Heart right ventricle (tissue), 16 donors: ENCODE measurements at regions not wholly inside any gene's neighbourhood (a gene's known extent, or its start where the extent isn't known, plus 50 kb on each side); places are given as distances from the start of the nearest gene placed in this dataset.

Experiments
- ATAC-seq, 8 donors: fragments of 200-7000 bp; cut with Tn5 transposase; one replicate each; pipeline ENCODE4 v1.9.1; 2020; ENCODE audit warnings: mild to moderate bottlenecking in 8 of 8, moderate library complexity in 8 of 8, moderate number of reproducible peaks in 1 of 8
- DNase-seq, 2 donors: peaks; one replicate each; pipeline ENCODE4 v3.0.0-alpha.2; 2020
- H3K27ac ChIP-seq, 10 donors: fragments of 200-600 bp; sonication (generic) in 2 of 10; one replicate each; pipeline versions ENCODE4 v1.5.0 to v1.8.0; 2020 to 2022; ENCODE audit warnings: mild to moderate bottlenecking in 3 of 10
- H3K27me3 ChIP-seq, 7 donors: fragments of 200-600 bp; one replicate each; pipeline ENCODE4 v1.8.0; 2021 to 2022; ENCODE audit warnings: mild to moderate bottlenecking in 2 of 7
- H3K36me3 ChIP-seq, 9 donors: fragments of 200-600 bp; sonication (generic) in 1 of 9; one replicate each; pipeline versions ENCODE4 v1.5.0 to v1.8.0; 2020 to 2022; ENCODE audit warnings: mild to moderate bottlenecking in 2 of 9
- H3K4me1 ChIP-seq, 9 donors: fragments of 200-600 bp; sonication (generic) in 1 of 9; one replicate each; pipeline versions ENCODE4 v1.5.0 to v1.8.0; 2020 to 2022; ENCODE audit warnings: mild to moderate bottlenecking in 4 of 9
- H3K4me3 ChIP-seq, 10 donors: fragments of 200-600 bp; sonication (generic) in 2 of 10; one replicate each; pipeline versions ENCODE4 v1.5.0 to v1.8.0; 2020 to 2022; ENCODE audit warnings: mild to moderate bottlenecking in 7 of 10, moderate library complexity in 2 of 10
- H3K9me3 ChIP-seq, 11 donors: fragments of 200-600 bp in 10 of 11; sonication (generic) in 2 of 11; one replicate each; pipeline versions ENCODE4 v1.5.0 to v1.8.0; 2013 to 2022; ENCODE audit warnings: mild to moderate bottlenecking in 2 of 11, control low read depth in 1 of 11, moderate library complexity in 1 of 11
- CTCF ChIP-seq, 9 donors: fragments of 200-600 bp; sonication (generic) in 2 of 9; IDR thresholded peaks; one replicate each; pipeline versions ENCODE4 v1.5.0 to v1.8.0; 2021 to 2022; ENCODE audit warnings: antibody characterized with exemption in 9 of 9, mild to moderate bottlenecking in 5 of 9, moderate library complexity in 1 of 9
- WGBS, 2 donors: extraction: QIAGEN DNeasy Blood & Tissue Kit; methylation state at CpG; one replicate each; pipeline ENCODE4 v1.1.7; 2013; ENCODE audit warnings: inconsistent platforms in 1 of 2; 5-methylcytosine and 5-hydroxymethylcytosine counted together
- intact Hi-C, 10 donors: fragments of 100-400 bp; cut with DNase I; formaldehyde crosslinking; loops; one replicate each; pipeline versions ENCODE4 v1.11.1 to v1.14.2; 2022
- donor health status: Arrhythmogenic right ventricular cardiomyopathy.
- donor health status: ischemic (EF 13 %, LVEDD 7.1; RV severe dilation, severe dysfunction).
- donor health status: healthy with polysubstance abuse.
- donor health status: DM: no; HTN: yes; CAD: no.
- donor health status: DM: no; HTN: no; CAD: no.
- donor health status: ischemic (EF 25% LVEDD 6.9; RV normal size, moderate dysfunction).
- donor health status: ischemic (EF 25% LVEDD 5.7; RV mildly dilated, moderate dysfunction).
- donor health status: healthy.
- donor health status: DM: yes; HTN: yes; CAD: no.
- donor health status: Ischemic cardiomyopathy.
- donor health status: ischemic (EF 35%, LVEDD 5.7; RV mildly dilated, moderate dysfunction).
- donor health status: nonischemic (EF 11% LVEDD 7.7; RV severe dilation, severe dysfunction).
- donor health status: DM: yes; HTN: yes; CAD: no.
- donor health status: PGD.
- donor health status: ischemic (EF 29% LVEDD 5.4; RV normal size, mild dysfunction).
- donor health status: nonischemic (EF 23%, LVEDD 6.1; RV moderate dilation, normal function).

GRCh38 chr10:55786461-55787050 lies 574.5 kb downstream of the ZWINT start:
- H3K27ac ChIP-seq, result no peak overlapping the region
- DNase-seq (no peak), ATAC-seq (no peak)
- no peak for TF ChIP-seq CTCF (IDR thresholded peaks at IDR 0.05)
- intact Hi-C loops, result no loop called here
- WGBS, 2 donors, result 78 to 83% methylated on average over 3 of the region's 3 CpGs
- peaks cover 0 to 9% (median 0%) of the 10 kb centered on the region in 11 donors for H3K9me3 ChIP-seq
- H3K27me3 ChIP-seq, result no peaks in the 10 kb centered on the region
- H3K4me3 ChIP-seq, result no peak overlapping the region
- no peaks in the 10 kb centered on the region for H3K36me3 ChIP-seq
- no peaks in the 10 kb centered on the region for H3K4me1 ChIP-seq

- Histone ChIP-seq H3K4me1 (no peaks in the 10 kb centered on the region), H3K9me3 (no peaks in the 10 kb centered on the region), H3K4me3 (no peak overlapping the region), H3K27ac (no peak overlapping the region), H3K27me3 (no peaks in the 10 kb centered on the region), H3K36me3 (no peaks in the 10 kb centered on the region)
- no peak for ATAC-seq
- intact Hi-C loops, result no loop called here
- TF ChIP-seq CTCF (IDR thresholded peaks at IDR 0.05), result no peak
- WGBS, 2 donors, result 84 to 86% methylated on average over 4 of the region's 4 CpGs
- DNase-seq, result no peak
Observed at GRCh38 chr10:55782181-55782580, 578.9 kb downstream of the ZWINT start.

- intact Hi-C loops, result no loop called here
- H3K27me3 ChIP-seq, result no peaks in the 10 kb centered on the region
- ATAC-seq (no peak), DNase-seq (no peak)
- no peaks in the 10 kb centered on the region for H3K36me3 ChIP-seq
- no peak overlapping the region for H3K4me3 ChIP-seq
- H3K27ac ChIP-seq, result no peak overlapping the region
- no peaks in the 10 kb centered on the region for H3K4me1 ChIP-seq
- H3K9me3 ChIP-seq, result no peaks in the 10 kb centered on the region
- 50 to 77% methylated on average over 1 of the region's 1 CpG for WGBS, 2 donors
- TF ChIP-seq CTCF (IDR thresholded peaks at IDR 0.05), result no peak
Observed at GRCh38 chr10:55766212-55766611, 594.8 kb downstream of the ZWINT start.

GRCh38 chr10:55750458-55750857 lies 610.6 kb downstream of the ZWINT start:
- intact Hi-C loops, result no loop called here

More at GRCh38 chr10:55750458-55750857, 610.6 kb downstream of the ZWINT start:
- WGBS, 2 donors, result 77 to 81% methylated on average over 2 of the region's 2 CpGs
- Histone ChIP-seq H3K27ac (no peak overlapping the region), H3K9me3 (no peaks in the 10 kb centered on the region), H3K27me3 (no peaks in the 10 kb centered on the region), H3K4me3 (no peak overlapping the region), H3K4me1 (no peaks in the 10 kb centered on the region), H3K36me3 (no peaks in the 10 kb centered on the region)
- DNase-seq (no peak), ATAC-seq (no peak)
- TF ChIP-seq CTCF (IDR thresholded peaks at IDR 0.05), result no peak
